Liver (tissue), 8 donors: ENCODE measurements at regions not wholly inside any gene's neighbourhood (a gene's known extent, or its start where the extent isn't known, plus 50 kb on each side); places are given as distances from the start of the nearest gene placed in this dataset.

Experiments used
- DNase-seq: peaks from one replicate; pipeline ENCODE4 v3.0.0-alpha.2; 2017; ENCODE audit warnings: low spot score
- H3K27ac ChIP-seq, 2 donors: one replicate each; pipeline ENCODE4 v1.7.0; 2013; ENCODE audit warnings: inconsistent platforms in 2 of 2, low read length in 2 of 2, control low read depth in 1 of 2, low read depth in 1 of 2, mild to moderate bottlenecking in 1 of 2
- H3K27me3 ChIP-seq, 4 donors: one replicate each; pipeline versions ENCODE4 v1.6.1 to v1.7.0; 2013; ENCODE audit warnings: low read length in 3 of 4, inconsistent platforms in 1 of 4, mild to moderate bottlenecking in 1 of 4, moderate library complexity in 1 of 4; ENCODE audit not compliant: control insufficient read depth in 4 of 4, insufficient read depth in 4 of 4
- H3K36me3 ChIP-seq, 4 donors: one replicate each; pipeline versions ENCODE4 v1.6.1 to v1.7.0; 2013; ENCODE audit warnings: low read length in 3 of 4, mild to moderate bottlenecking in 3 of 4, low read depth in 1 of 4, moderate library complexity in 1 of 4; ENCODE audit not compliant: control insufficient read depth in 4 of 4, insufficient read depth in 3 of 4
- H3K4me1 ChIP-seq, 4 donors: one replicate each; pipeline versions ENCODE4 v1.6.1 to v1.7.0; 2013; ENCODE audit warnings: low read length in 3 of 4, mild to moderate bottlenecking in 3 of 4, moderate library complexity in 1 of 4; ENCODE audit not compliant: control insufficient read depth in 4 of 4, insufficient read depth in 4 of 4
- H3K4me3 ChIP-seq, 3 donors: one replicate each; pipeline versions ENCODE4 v1.6.1 to v1.7.0; 2013; ENCODE audit warnings: low read length in 3 of 3, control low read depth in 1 of 3, low read depth in 1 of 3, mild to moderate bottlenecking in 1 of 3
- H3K9ac ChIP-seq, 2 donors: one replicate each; pipeline ENCODE4 v1.7.0; 2013; ENCODE audit warnings: low read length in 2 of 2, mild to moderate bottlenecking in 2 of 2, moderate library complexity in 2 of 2, control low read depth in 1 of 2, low read depth in 1 of 2
- H3K9me3 ChIP-seq, 4 donors: one replicate each; pipeline versions ENCODE4 v1.6.1 to v1.7.0; 2013; ENCODE audit warnings: low read length in 3 of 4; ENCODE audit not compliant: control insufficient read depth in 4 of 4
- ATF3 ChIP-seq: IDR thresholded peaks from 2 replicates; pipeline ENCODE4 v1.6.1; 2016; ENCODE audit warnings: antibody characterized with exemption
- CTCF ChIP-seq: fragments of 150-350 bp; IDR thresholded peaks from 2 replicates; pipeline ENCODE4 v1.5.1; 2017; ENCODE audit warnings: improper control_type of control experiment, low read depth, low read length; ENCODE audit not compliant: missing input control
- EGR1 ChIP-seq, 2 donors: IDR thresholded peaks; 2 replicates each; pipeline ENCODE4 v1.6.1; 2016 to 2018; ENCODE audit warnings: antibody characterized with exemption in 2 of 2, low read depth in 2 of 2
- GABPA ChIP-seq, 2 donors: IDR thresholded peaks in 1 of 2; conservative IDR thresholded peaks in 1 of 2; 2 replicates each; pipeline ENCODE4 v1.6.1; 2016; ENCODE audit warnings: antibody characterized with exemption in 2 of 2, mild to moderate bottlenecking in 1 of 2, moderate library complexity in 1 of 2
- HNF4A ChIP-seq, 2 donors: conservative IDR thresholded peaks; 2 replicates each; pipeline ENCODE4 v1.6.1; 2016; ENCODE audit warnings: antibody characterized with exemption in 2 of 2, mild to moderate bottlenecking in 2 of 2
- HNF4G ChIP-seq: IDR thresholded peaks from 2 replicates; pipeline ENCODE4 v1.6.1; 2016; ENCODE audit warnings: antibody characterized with exemption
- JUND ChIP-seq, 2 donors: IDR thresholded peaks; 2 replicates each; pipeline ENCODE4 v1.6.1; 2016; ENCODE audit warnings: antibody characterized with exemption in 2 of 2
- MAX ChIP-seq: IDR thresholded peaks from 2 replicates; pipeline ENCODE4 v1.6.1; 2016; ENCODE audit warnings: antibody characterized with exemption
- RAD21 ChIP-seq, 2 donors: IDR thresholded peaks; 2 replicates each; pipeline ENCODE4 v1.6.1; 2016; ENCODE audit warnings: antibody characterized with exemption in 2 of 2, mild to moderate bottlenecking in 2 of 2
- REST ChIP-seq: IDR thresholded peaks from 2 replicates; pipeline ENCODE4 v1.6.1; 2016; ENCODE audit warnings: antibody characterized with exemption, mild to moderate bottlenecking
- RXRA ChIP-seq, 2 donors: IDR thresholded peaks; 2 replicates each; pipeline ENCODE4 v1.6.1; 2017 to 2018; ENCODE audit warnings: antibody characterized with exemption in 2 of 2, mild to moderate bottlenecking in 1 of 2
- SP1 ChIP-seq: IDR thresholded peaks from 2 replicates; pipeline ENCODE4 v1.6.1; 2018; ENCODE audit warnings: antibody characterized with exemption, mild to moderate bottlenecking
- TAF1 ChIP-seq: conservative IDR thresholded peaks from 2 replicates; pipeline ENCODE4 v1.6.1; 2016; ENCODE audit warnings: antibody characterized with exemption, mild to moderate bottlenecking
- YY1 ChIP-seq: IDR thresholded peaks from 2 replicates; pipeline ENCODE4 v1.6.1; 2016; ENCODE audit warnings: antibody characterized with exemption, mild to moderate bottlenecking
- WGBS: extraction: QIAGEN DNeasy Blood & Tissue Kit; methylation state at CpG from one replicate; pipeline ENCODE4 v1.1.7; 2013; 5-methylcytosine and 5-hydroxymethylcytosine counted together
- donor health status: healthy.
- donor health status: healthy.
- donor health status: healthy.
- donor health status: healthy.
- donor health status: healthy.

GRCh38 chr2:122563781-122564180 lies 808.3 kb downstream of the TSN start:
- Histone ChIP-seq H3K9ac (no peak overlapping the region), H3K4me3 (no peak overlapping the region), H3K9me3 (no peaks in the 10 kb centered on the region), H3K27me3 (no peaks in the 10 kb centered on the region), H3K36me3 (no peaks in the 10 kb centered on the region), H3K27ac (no peak overlapping the region), H3K4me1 (no peaks in the 10 kb centered on the region)
- no peak for DNase-seq
- 73% methylated on average over 2 of the region's 2 CpGs for WGBS
- TF ChIP-seq RAD21 (IDR thresholded peaks at IDR 0.05) (no peak), RXRA (IDR thresholded peaks at IDR 0.05) (no peak), REST (no peak), GABPA (IDR thresholded peaks at IDR 0.05 in 1 of 2, conservative IDR thresholded peaks at IDR 0.05 in 1 of 2) (no peak), YY1 (no peak), HNF4G (no peak), MAX (no peak), EGR1 (IDR thresholded peaks at IDR 0.05; ENCODE audit: low read depth in 2 of 2) (no peak), CTCF (no peak), JUND (IDR thresholded peaks at IDR 0.05) (no peak), ATF3 (no peak), SP1 (no peak), HNF4A (conservative IDR thresholded peaks at IDR 0.05) (no peak)

- H3K9ac ChIP-seq: no peak overlapping the region
- no peak for TF ChIP-seq CTCF
- TF ChIP-seq TAF1: no peak
- no peak overlapping the region for H3K4me3 ChIP-seq
- H3K27ac ChIP-seq: no peak overlapping the region
- no peaks in the 10 kb centered on the region for H3K9me3 ChIP-seq
- H3K36me3 ChIP-seq: no peaks in the 10 kb centered on the region
- WGBS: 83% methylated on average over 4 of the region's 4 CpGs
- DNase-seq: no peak
- no peaks in the 10 kb centered on the region for H3K27me3 ChIP-seq
- H3K4me1 ChIP-seq: no peaks in the 10 kb centered on the region
These were observed 809.4 kb downstream of the TSN start for GRCh38 chr2:122564843-122565242.
